ENCODE measurements at regions not wholly inside any gene's neighbourhood (a gene's known extent, or its start where the extent isn't known, plus 50 kb on each side); places are given as distances from the start of the nearest gene placed in this dataset.

- Histone ChIP-seq H3K27ac (no peak overlapping the region), H3K4me3 (ENCODE audit: low read depth, low read length) (no peak overlapping the region), H3K36me3 (replicated peaks) (no peaks in the 10 kb centered on the region), H3K27me3 (replicated peaks) (no peaks in the 10 kb centered on the region)
- DNase-seq: no peak
- no peak for TF ChIP-seq CTCF (IDR thresholded peaks at IDR 0.05; ENCODE audit: low read depth, low read length, missing control alignments)
- in situ Hi-C loops (cut with HindIII; ENCODE audit: low pct_ligation_motif_present, low sequenced_read_pairs): no loop called here
Measured at GRCh38 chr21:18989953-18990495, 586.4 kb upstream of the TMPRSS15 start.

DNA sequence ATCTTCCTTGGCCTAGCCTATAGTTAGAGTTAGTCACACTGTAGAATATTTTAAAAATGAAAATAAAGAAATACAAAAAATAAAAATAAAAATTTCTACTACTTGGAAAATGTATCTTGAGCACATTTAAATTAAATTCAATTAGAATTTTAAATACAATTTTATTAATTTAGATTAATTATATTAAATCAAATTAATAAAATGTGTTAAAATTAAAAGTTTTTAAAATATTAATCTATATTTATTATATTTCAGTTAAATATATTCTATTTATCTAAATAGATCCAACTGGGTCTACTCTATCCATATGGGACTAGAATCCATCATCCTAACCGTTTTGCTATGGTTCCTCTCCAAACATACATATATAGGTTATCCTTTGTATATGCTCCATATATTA is 588.3 kb upstream of the TMPRSS15 start:
- in situ Hi-C loops (cut with HindIII; ENCODE audit: low pct_ligation_motif_present, low sequenced_read_pairs): no loop called here
- no peak overlapping the region for H3K27ac ChIP-seq
- H3K36me3 ChIP-seq (replicated peaks): no peaks in the 10 kb centered on the region
- H3K4me3 ChIP-seq (ENCODE audit: low read depth, low read length): no peak overlapping the region
- no peak for TF ChIP-seq CTCF (IDR thresholded peaks at IDR 0.05; ENCODE audit: low read depth, low read length, missing control alignments)
- no peaks in the 10 kb centered on the region for H3K27me3 ChIP-seq (replicated peaks)
- DNase-seq: no peak

DNA sequence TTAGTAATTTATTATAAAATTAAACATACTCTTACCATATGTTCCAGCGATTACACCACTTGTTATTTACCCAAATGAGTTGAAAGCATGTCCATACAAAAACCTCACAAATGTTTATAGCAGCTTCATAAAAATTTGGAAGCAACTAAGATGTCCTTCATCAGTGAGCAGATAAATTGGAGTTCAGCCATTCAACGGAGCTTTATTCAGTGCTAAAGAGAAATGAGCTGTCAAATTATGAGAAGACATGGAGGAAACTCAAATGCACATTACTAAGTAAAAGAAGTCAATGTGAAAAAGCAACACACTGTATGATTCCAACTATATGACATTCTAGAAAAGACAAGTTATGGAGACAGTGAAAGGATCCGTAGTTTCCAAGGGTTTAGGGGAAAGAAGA is 606.7 kb upstream of the TMPRSS15 start:
- Histone ChIP-seq H3K36me3 (replicated peaks) (no peaks in the 10 kb centered on the region), H3K27ac (no peak overlapping the region), H3K27me3 (replicated peaks) (no peaks in the 10 kb centered on the region), H3K4me3 (ENCODE audit: low read depth, low read length) (no peak overlapping the region)
- DNase-seq: no peak
- in situ Hi-C loops (cut with HindIII; ENCODE audit: low pct_ligation_motif_present, low sequenced_read_pairs): no loop called here
- no peak for TF ChIP-seq CTCF (IDR thresholded peaks at IDR 0.05; ENCODE audit: low read depth, low read length, missing control alignments)

GRCh38 chr21:19010996-19011395 is 607.4 kb upstream of the TMPRSS15 start:
- DNase-seq: no peak
- no peak overlapping the region for H3K4me3 ChIP-seq (ENCODE audit: low read depth, low read length)
- no peak overlapping the region for H3K27ac ChIP-seq
- no peaks in the 10 kb centered on the region for H3K27me3 ChIP-seq (replicated peaks)
- TF ChIP-seq CTCF (IDR thresholded peaks at IDR 0.05; ENCODE audit: low read depth, low read length, missing control alignments): no peak
- in situ Hi-C loops (cut with HindIII; ENCODE audit: low pct_ligation_motif_present, low sequenced_read_pairs): no loop called here
- H3K36me3 ChIP-seq (replicated peaks): no peaks in the 10 kb centered on the region

DNA sequence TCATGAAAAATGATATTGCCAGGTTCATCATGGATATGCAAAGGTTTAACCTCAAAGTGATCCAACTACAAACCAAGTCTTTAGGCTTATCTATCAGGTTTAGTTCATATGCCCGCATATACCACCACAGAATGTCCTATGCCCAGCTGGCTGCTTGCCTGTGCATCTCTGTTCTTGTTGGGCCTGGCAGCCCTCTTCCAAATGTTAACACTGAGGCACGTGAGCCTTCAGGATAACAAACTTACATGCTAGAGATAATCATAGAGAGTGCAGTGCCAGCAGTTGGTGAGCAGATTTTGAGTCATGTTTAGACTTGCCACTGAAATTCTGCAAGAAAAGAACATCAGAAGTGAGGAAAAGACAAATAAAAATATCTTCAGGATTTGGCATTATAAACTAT is 607.9 kb upstream of the TMPRSS15 start:
- no peak for TF ChIP-seq CTCF (IDR thresholded peaks at IDR 0.05; ENCODE audit: low read depth, low read length, missing control alignments)
- no peaks in the 10 kb centered on the region for H3K36me3 ChIP-seq (replicated peaks)
- no peak for DNase-seq
- in situ Hi-C loops (cut with HindIII; ENCODE audit: low pct_ligation_motif_present, low sequenced_read_pairs): no loop called here
- no peak overlapping the region for H3K4me3 ChIP-seq (ENCODE audit: low read depth, low read length)
- no peak overlapping the region for H3K27ac ChIP-seq
- H3K27me3 ChIP-seq (replicated peaks): no peaks in the 10 kb centered on the region

GRCh38 chr21:19013916-19014315 is 610.3 kb upstream of the TMPRSS15 start:
- no peak for TF ChIP-seq CTCF (IDR thresholded peaks at IDR 0.05; ENCODE audit: low read depth, low read length, missing control alignments)
- Histone ChIP-seq H3K36me3 (replicated peaks) (no peaks in the 10 kb centered on the region), H3K27me3 (replicated peaks) (no peaks in the 10 kb centered on the region), H3K27ac (no peak overlapping the region), H3K4me3 (ENCODE audit: low read depth, low read length) (no peak overlapping the region)
- in situ Hi-C loops (cut with HindIII; ENCODE audit: low pct_ligation_motif_present, low sequenced_read_pairs): no loop called here
- no peak for DNase-seq
